Embryonic facial prominence (tissue), 1 donor: ENCODE measurements at regions not wholly inside any gene's neighbourhood (a gene's known extent, or its start where the extent isn't known, plus 50 kb on each side); places are given as distances from the start of the nearest gene placed in this dataset.
"Not testable (repeated sequence)": the region's sequence is repeated elsewhere in the genome, so short reads cannot be mapped to it uniquely, and the experiment has no call there.

Experiments used
- DNase-seq: peaks from one replicate; pipeline ENCODE4 v3.0.0-alpha.2; 2016; ENCODE audit errors: extremely low spot score

GRCh38 chr22:23460517-23461031, 119.5 kb downstream of the IGLL1 start:
- DNase-seq: not testable (repeated sequence)

GRCh38 chr22:23459645-23460516, 120.2 kb downstream of the IGLL1 start:
- DNase-seq: not testable (repeated sequence)

GRCh38 chr22:23458663-23459541, 121.2 kb downstream of the IGLL1 start:
- no peak for DNase-seq

GRCh38 chr22:23457380-23457985, 122.6 kb downstream of the IGLL1 start:
- DNase-seq: no peak

- DNase-seq: not testable (repeated sequence)
Measured at GRCh38 chr22:23456666-23457379, 123.3 kb downstream of the IGLL1 start.

GRCh38 chr22:23454345-23454744, 125.7 kb downstream of the IGLL1 start:
- DNase-seq: not testable (repeated sequence)

- no peak for DNase-seq
Measured at GRCh38 chr22:23453277-23453676, 126.8 kb downstream of the IGLL1 start.

- no peak for DNase-seq
Measured at GRCh38 chr22:23452231-23453010, 127.7 kb downstream of the IGLL1 start.

- not testable (repeated sequence) for DNase-seq
Measured at GRCh38 chr22:23451452-23452230, 128.4 kb downstream of the IGLL1 start.

- DNase-seq: not testable (repeated sequence)
Measured at GRCh38 chr22:23450821-23451220, 129.3 kb downstream of the IGLL1 start.

- no peak for DNase-seq
Measured at GRCh38 chr22:23450434-23450795, 129.7 kb downstream of the IGLL1 start.

GRCh38 chr22:23449748-23450433, 130.2 kb downstream of the IGLL1 start:
- not testable (repeated sequence) for DNase-seq

- DNase-seq: not testable (repeated sequence)
Measured at GRCh38 chr22:23448499-23449288, 131.4 kb downstream of the IGLL1 start.

- DNase-seq: no peak
Measured at GRCh38 chr22:23446796-23447350, 133.2 kb downstream of the IGLL1 start.

GRCh38 chr22:23446194-23446593, 133.9 kb downstream of the IGLL1 start:
- not testable (repeated sequence) for DNase-seq

- not testable (repeated sequence) for DNase-seq
Measured at GRCh38 chr22:23443905-23444304, 136.2 kb downstream of the IGLL1 start.

- not testable (repeated sequence) for DNase-seq
Measured at GRCh38 chr22:23439581-23439980, 140.5 kb downstream of the IGLL1 start.

GRCh38 chr22:23438216-23438615, 141.9 kb downstream of the IGLL1 start:
- DNase-seq: no peak
